KMS-11 (cell line): ENCODE measurements at regions not wholly inside any gene's neighbourhood (a gene's known extent, or its start where the extent isn't known, plus 50 kb on each side); places are given as distances from the start of the nearest gene placed in this dataset.

Experiments
- H2AFZ ChIP-seq: fragments of 200-600 bp; sonication (generic); 2 replicates; pipeline ENCODE4 v1.6.1; 2016; ENCODE audit warnings: antibody characterized with exemption, mixed run types, low read depth
- H3K27ac ChIP-seq: fragments of 200-600 bp; sonication (generic); 2 replicates; pipeline ENCODE4 v1.6.1; 2016; ENCODE audit warnings: mild to moderate bottlenecking, mixed run types
- H3K27me3 ChIP-seq: fragments of 200-600 bp; sonication (generic); 2 replicates; pipeline ENCODE4 v1.6.1; 2017; ENCODE audit warnings: mild to moderate bottlenecking, low read depth, mixed run types, moderate library complexity; ENCODE audit not compliant: insufficient read depth
- H3K36me3 ChIP-seq: fragments of 200-600 bp; sonication (generic); 2 replicates; pipeline ENCODE4 v1.6.1; 2017; ENCODE audit warnings: mild to moderate bottlenecking, mixed run types; ENCODE audit not compliant: insufficient read depth
- H3K4me1 ChIP-seq: fragments of 200-600 bp; sonication (generic); 2 replicates; pipeline ENCODE4 v1.6.1; 2016; ENCODE audit warnings: mild to moderate bottlenecking, low read depth, mixed run types; ENCODE audit not compliant: poor library complexity, severe bottlenecking
- H3K4me2 ChIP-seq: fragments of 200-600 bp; sonication (generic); 2 replicates; pipeline ENCODE4 v1.7.0; 2016; ENCODE audit warnings: mild to moderate bottlenecking, mixed run types
- H3K4me3 ChIP-seq: fragments of 200-600 bp; sonication (generic); IDR thresholded peaks from 2 replicates; pipeline ENCODE4 v1.6.1; 2017; ENCODE audit warnings: low read depth, low read length, mixed read lengths; ENCODE audit not compliant: insufficient read depth
- H3K79me2 ChIP-seq: fragments of 200-600 bp; sonication (generic); 2 replicates; pipeline ENCODE4 v1.6.1; 2016; ENCODE audit warnings: low read depth, mixed run types; ENCODE audit not compliant: insufficient read depth
- H3K9ac ChIP-seq: fragments of 200-600 bp; sonication (generic); 2 replicates; pipeline ENCODE4 v1.6.1; 2016; ENCODE audit warnings: mild to moderate bottlenecking, mixed run types
- H4K20me1 ChIP-seq: fragments of 200-600 bp; sonication (generic); 2 replicates; pipeline ENCODE4 v1.6.1; 2016; ENCODE audit warnings: mild to moderate bottlenecking, mixed run types; ENCODE audit not compliant: insufficient read depth
- CTCF ChIP-seq: fragments of 200-600 bp; sonication (generic); conservative IDR thresholded peaks from 2 replicates; pipeline ENCODE4 v1.6.1; 2017; ENCODE audit warnings: low read depth, mild to moderate bottlenecking, antibody characterized with exemption, low read length, moderate library complexity, mixed read lengths

GRCh38 chr10:42513921-42514320 lies 124.4 kb downstream of the ZNF33B start:
- Histone ChIP-seq H3K4me3 (no peak overlapping the region), H3K27me3 (no peaks in the 10 kb centered on the region), H4K20me1 (no peaks in the 10 kb centered on the region), H3K9ac (no peak overlapping the region), H3K36me3 (no peaks in the 10 kb centered on the region), H3K27ac (no peak overlapping the region), H3K79me2 (no peaks in the 10 kb centered on the region), H2AFZ (no peak overlapping the region), H3K4me1 (no peaks in the 10 kb centered on the region), H3K4me2 (no peak overlapping the region)
- no peak for TF ChIP-seq CTCF

- no peak overlapping the region for H3K4me3 ChIP-seq
- H2AFZ ChIP-seq: no peak overlapping the region
- H3K79me2 ChIP-seq: no peaks in the 10 kb centered on the region
- H3K4me2 ChIP-seq: no peak overlapping the region
- H3K27me3 ChIP-seq: no peaks in the 10 kb centered on the region
- no peaks in the 10 kb centered on the region for H3K36me3 ChIP-seq
- H3K4me1 ChIP-seq: no peaks in the 10 kb centered on the region
- no peak for TF ChIP-seq CTCF
- no peak overlapping the region for H3K27ac ChIP-seq
- no peak overlapping the region for H3K9ac ChIP-seq
- H4K20me1 ChIP-seq: no peaks in the 10 kb centered on the region
Measured at GRCh38 chr10:42491801-42492200, 146.6 kb downstream of the ZNF33B start.

- Histone ChIP-seq H3K9ac (no peak overlapping the region), H3K36me3 (no peaks in the 10 kb centered on the region), H3K27me3 (no peaks in the 10 kb centered on the region), H4K20me1 (no peaks in the 10 kb centered on the region), H3K27ac (no peak overlapping the region), H3K4me3 (no peak overlapping the region), H2AFZ (no peak overlapping the region), H3K4me1 (no peaks in the 10 kb centered on the region), H3K79me2 (no peaks in the 10 kb centered on the region), H3K4me2 (no peak overlapping the region)
- TF ChIP-seq CTCF: no peak
Measured at GRCh38 chr10:42491001-42491592, 147.3 kb downstream of the ZNF33B start.

DNA sequence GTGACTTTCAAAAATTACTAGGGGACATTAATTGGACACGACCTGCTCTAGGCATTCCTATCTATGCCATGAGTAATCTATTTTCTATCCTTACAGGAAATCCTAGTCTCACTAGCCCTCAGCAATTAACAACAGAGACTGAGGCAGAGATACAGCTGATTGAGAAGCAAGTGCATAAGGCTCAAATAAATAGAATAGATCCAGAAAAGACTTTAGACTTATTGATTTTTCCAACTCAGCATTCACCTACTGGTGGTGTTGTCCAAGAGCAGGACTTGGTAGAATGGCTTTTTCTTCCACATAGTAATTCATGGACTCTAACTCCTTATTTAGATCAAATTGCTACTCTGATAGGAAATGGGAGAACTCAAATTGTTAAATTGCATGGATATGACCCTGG lies 148.0 kb downstream of the ZNF33B start:
- no peak for TF ChIP-seq CTCF
- no peak overlapping the region for H3K4me3 ChIP-seq
- no peak overlapping the region for H2AFZ ChIP-seq
- H3K27me3 ChIP-seq: no peaks in the 10 kb centered on the region
- no peaks in the 10 kb centered on the region for H3K4me1 ChIP-seq
- no peak overlapping the region for H3K4me2 ChIP-seq
- no peaks in the 10 kb centered on the region for H3K79me2 ChIP-seq
- H3K36me3 ChIP-seq: no peaks in the 10 kb centered on the region
- H3K27ac ChIP-seq: no peak overlapping the region
- no peaks in the 10 kb centered on the region for H4K20me1 ChIP-seq
- H3K9ac ChIP-seq: no peak overlapping the region
